Fibroblast of lung (primary cell): ENCODE measurements at regions not wholly inside any gene's neighbourhood (a gene's known extent, or its start where the extent isn't known, plus 50 kb on each side); places are given as distances from the start of the nearest gene placed in this dataset.

Experiments
- DNase-seq, 2 donors: peaks; one replicate each; pipeline versions ENCODE4 v3.0.0 to v3.0.0-alpha.2; 2010; ENCODE audit warnings: low read depth in 2 of 2
- H2AFZ ChIP-seq: 2 replicates; pipeline ENCODE4 v1.5.1; 2012; ENCODE audit warnings: low read length, control low read depth, inconsistent platforms
- H3K27ac ChIP-seq: 2 replicates; pipeline ENCODE4 v1.5.1; 2011; ENCODE audit warnings: low read length, control low read depth; ENCODE audit not compliant: insufficient read depth
- H3K27me3 ChIP-seq: 2 replicates; pipeline ENCODE4 v1.5.1; 2011; ENCODE audit warnings: mild to moderate bottlenecking, low read length; ENCODE audit not compliant: control insufficient read depth, insufficient read depth
- H3K36me3 ChIP-seq: 2 replicates; pipeline ENCODE4 v1.5.1; 2011; ENCODE audit warnings: low read length; ENCODE audit not compliant: control insufficient read depth, insufficient read depth
- H3K4me1 ChIP-seq: 2 replicates; pipeline ENCODE4 v1.5.1; 2011; ENCODE audit warnings: low read length; ENCODE audit not compliant: control insufficient read depth, insufficient read depth; ENCODE audit errors: extremely low read depth
- H3K4me2 ChIP-seq: 2 replicates; pipeline ENCODE4 v1.5.1; 2011; ENCODE audit warnings: low read length, control low read depth; ENCODE audit not compliant: insufficient read depth; ENCODE audit errors: extremely low read depth
- H3K4me3 ChIP-seq, 4 experiments: fragments of 200-600 bp in 1 of 4; sonication (generic) in 1 of 4; replicated peaks in 1 of 4; 2 replicates each; pipeline ENCODE4 v1.5.1; 2011 to 2016; ENCODE audit warnings: low read length in 4 of 4, low read depth in 3 of 4, mild to moderate bottlenecking in 3 of 4, control low read depth in 2 of 4, inconsistent platforms in 1 of 4, mixed read lengths in 1 of 4; ENCODE audit not compliant: insufficient read depth in 1 of 4; ENCODE audit errors: control extremely low read depth in 1 of 4
- H3K79me2 ChIP-seq: 2 replicates; pipeline ENCODE4 v1.5.1; 2012; ENCODE audit warnings: mild to moderate bottlenecking, low read length, inconsistent platforms; ENCODE audit not compliant: control insufficient read depth, insufficient read depth
- H3K9ac ChIP-seq: 2 replicates; pipeline ENCODE4 v1.5.1; 2011; ENCODE audit warnings: mild to moderate bottlenecking, low read length, control low read depth; ENCODE audit not compliant: insufficient read depth
- H3K9me3 ChIP-seq: 2 replicates; pipeline ENCODE4 v1.5.1; 2012; ENCODE audit warnings: low read depth, low read length; ENCODE audit not compliant: control insufficient read depth, insufficient read depth
- H4K20me1 ChIP-seq: 2 replicates; pipeline ENCODE4 v1.5.1; 2011; ENCODE audit warnings: low read length; ENCODE audit not compliant: control insufficient read depth, insufficient read depth; ENCODE audit errors: extremely low read depth
- CTCF ChIP-seq, 2 donors: IDR thresholded peaks in 1 of 2; conservative IDR thresholded peaks in 1 of 2; 1 replicate in 1 of 2; 2 replicates in 1 of 2; pipeline ENCODE4 v1.5.1; 2011 to 2012; ENCODE audit warnings: low read length in 2 of 2, control low read depth in 1 of 2, inconsistent platforms in 1 of 2, low read depth in 1 of 2, mild to moderate bottlenecking in 1 of 2
- EZH2 ChIP-seq: IDR thresholded peaks from 2 replicates; pipeline ENCODE4 v1.5.1; 2012; ENCODE audit warnings: low read length, control low read depth, mild to moderate bottlenecking; ENCODE audit errors: missing control alignments

GRCh38 chr13:81224209-81224833, 883.4 kb upstream of the SPRY2 start:
- Histone ChIP-seq H3K4me1 (no peaks in the 10 kb centered on the region), H2AFZ (no peak overlapping the region), H4K20me1 (no peaks in the 10 kb centered on the region), H3K27ac (no peak overlapping the region), H3K27me3 (no peaks in the 10 kb centered on the region), H3K4me2 (no peak overlapping the region), H3K9me3 (no peaks in the 10 kb centered on the region), H3K4me3 (no peak overlapping the region), H3K36me3 (no peaks in the 10 kb centered on the region), H3K79me2 (no peaks in the 10 kb centered on the region), H3K9ac (no peak overlapping the region)
- TF ChIP-seq CTCF (conservative IDR thresholded peaks at IDR 0.05 in 1 of 2, IDR thresholded peaks at IDR 0.05 in 1 of 2; ENCODE audit: low read depth in 1 of 2, low read length in 2 of 2): no peak
- no peak for TF ChIP-seq EZH2
- no peak for DNase-seq

GRCh38 chr13:81223778-81224177, 882.9 kb upstream of the SPRY2 start:
- Histone ChIP-seq H3K27me3 (no peaks in the 10 kb centered on the region), H4K20me1 (no peaks in the 10 kb centered on the region), H3K79me2 (no peaks in the 10 kb centered on the region), H3K36me3 (no peaks in the 10 kb centered on the region), H3K4me1 (no peaks in the 10 kb centered on the region), H3K4me2 (no peak overlapping the region), H2AFZ (no peak overlapping the region), H3K4me3 (no peak overlapping the region), H3K27ac (no peak overlapping the region), H3K9ac (no peak overlapping the region), H3K9me3 (no peaks in the 10 kb centered on the region)
- TF ChIP-seq EZH2 (no peak), CTCF (conservative IDR thresholded peaks at IDR 0.05 in 1 of 2, IDR thresholded peaks at IDR 0.05 in 1 of 2; ENCODE audit: low read depth in 1 of 2, low read length in 2 of 2) (no peak)
- no peak for DNase-seq

- TF ChIP-seq EZH2: no peak
- no peak for TF ChIP-seq CTCF (conservative IDR thresholded peaks at IDR 0.05 in 1 of 2, IDR thresholded peaks at IDR 0.05 in 1 of 2; ENCODE audit: low read depth in 1 of 2, low read length in 2 of 2)
- Histone ChIP-seq H3K27ac (no peak overlapping the region), H3K9ac (no peak overlapping the region), H3K9me3 (no peaks in the 10 kb centered on the region), H3K4me1 (no peaks in the 10 kb centered on the region), H3K4me3 (no peak overlapping the region), H3K27me3 (no peaks in the 10 kb centered on the region), H4K20me1 (no peaks in the 10 kb centered on the region), H3K36me3 (no peaks in the 10 kb centered on the region), H3K4me2 (no peak overlapping the region), H2AFZ (no peak overlapping the region), H3K79me2 (no peaks in the 10 kb centered on the region)
- DNase-seq: no peak
These were observed 870.8 kb upstream of the SPRY2 start for GRCh38 chr13:81211713-81212112.
